Sigmoid colon (tissue), 6 donors: ENCODE measurements at regions not wholly inside any gene's neighbourhood (a gene's known extent, or its start where the extent isn't known, plus 50 kb on each side); places are given as distances from the start of the nearest gene placed in this dataset.
A peak's percentile ranks its signal among the peaks of the same experiment; 100 is the strongest.

Experiments
- DNase-seq: peaks from one replicate; pipeline ENCODE4 v3.0.0-alpha.2; 2019
- H3K27ac ChIP-seq, 4 donors: fragments of 200-600 bp; sonication (generic); one replicate each; pipeline ENCODE4 v1.5.1; 2016 to 2019; ENCODE audit warnings: mild to moderate bottlenecking in 1 of 4
- H3K27me3 ChIP-seq, 3 donors: fragments of 200-600 bp; sonication (generic); one replicate each; pipeline ENCODE4 v1.5.1; 2019; ENCODE audit warnings: mild to moderate bottlenecking in 1 of 3
- H3K36me3 ChIP-seq, 4 donors: fragments of 200-600 bp; sonication (generic); one replicate each; pipeline ENCODE4 v1.5.1; 2016 to 2019
- H3K4me1 ChIP-seq, 4 donors: fragments of 200-600 bp; sonication (generic); one replicate each; pipeline ENCODE4 v1.5.1; 2017 to 2019
- H3K4me3 ChIP-seq, 4 donors: fragments of 200-600 bp; sonication (generic); one replicate each; pipeline ENCODE4 v1.5.1; 2017 to 2019; ENCODE audit warnings: mild to moderate bottlenecking in 2 of 4, moderate library complexity in 1 of 4
- H3K9me3 ChIP-seq, 4 donors: fragments of 200-600 bp in 3 of 4; sonication (generic) in 3 of 4; one replicate each; pipeline versions ENCODE4 v1.5.1 to v1.6.1; 2013 to 2019
- CTCF ChIP-seq, 4 experiments: fragments of 450-650 bp in 3 of 4; fragments of 200-600 bp in 1 of 4; IDR thresholded peaks; one replicate each; pipeline ENCODE4 v1.5.1; 2016 to 2019; ENCODE audit warnings: antibody characterized with exemption in 4 of 4, mild to moderate bottlenecking in 3 of 4, moderate library complexity in 2 of 4
- EP300 ChIP-seq, 4 donors: sonication (generic); formaldehyde crosslinking; IDR thresholded peaks; one replicate each; pipeline ENCODE4 v1.6.1; 2017; ENCODE audit warnings: antibody characterized with exemption in 4 of 4
- POLR2A ChIP-seq, 2 donors: fragments of 450-650 bp; IDR thresholded peaks; one replicate each; pipeline ENCODE4 v1.6.1; 2016; ENCODE audit warnings: antibody characterized with exemption in 2 of 2, mild to moderate bottlenecking in 2 of 2, moderate library complexity in 2 of 2
- POLR2AphosphoS5 ChIP-seq, 4 donors: sonication (generic); formaldehyde crosslinking; IDR thresholded peaks; one replicate each; pipeline ENCODE4 v1.6.1; 2017; ENCODE audit warnings: antibody characterized with exemption in 4 of 4
- WGBS, 2 donors: extraction: QIAGEN DNeasy Blood & Tissue Kit; methylation state at CpG; one replicate each; pipeline ENCODE4 v1.1.7; 2013; 5-methylcytosine and 5-hydroxymethylcytosine counted together
- intact Hi-C: fragments of 100-400 bp; cut with DNase I; formaldehyde crosslinking; loops from one replicate; pipeline ENCODE4 v1.15.1; 2023
- donor health status: healthy with polysubstance abuse.
- donor health status: healthy.

GRCh38 chr10:88157981-88158465 lies 294.6 kb downstream of the PTEN start:
- intact Hi-C loops: no loop called here
- H3K4me3 ChIP-seq: no peak overlapping the region
- peak overlapping the region; percentile 66 to 77 (median 71) for H3K27ac ChIP-seq
- DNase-seq: peak; percentile 72
- H3K36me3 ChIP-seq: no peaks in the 10 kb centered on the region
- H3K27me3 ChIP-seq: no peaks in the 10 kb centered on the region
- no peak for TF ChIP-seq EP300 (IDR thresholded peaks at IDR 0.05)
- TF ChIP-seq POLR2AphosphoS5 (IDR thresholded peaks at IDR 0.05): peak; percentile 19 to 55 (median 42)
- no peaks in the 10 kb centered on the region for H3K9me3 ChIP-seq
- H3K4me1 ChIP-seq: peaks cover 0 to 22% (median 20%) of the 10 kb centered on the region in 4 donors
- WGBS, 2 donors: 56 to 57% methylated on average over 2 of the region's 2 CpGs

GRCh38 chr10:88158526-88159122 lies 295.2 kb downstream of the PTEN start:
- no peak overlapping the region for H3K4me3 ChIP-seq
- DNase-seq: no peak
- intact Hi-C loops: no loop called here
- TF ChIP-seq POLR2AphosphoS5 (IDR thresholded peaks at IDR 0.05) (no peak), POLR2A (IDR thresholded peaks at IDR 0.05) (no peak), CTCF (IDR thresholded peaks at IDR 0.05) (no peak), EP300 (IDR thresholded peaks at IDR 0.05) (no peak)
- WGBS, 2 donors: 34 to 63% methylated on average over 3 of the region's 3 CpGs
- peaks cover 0 to 22% (median 20%) of the 10 kb centered on the region in 4 donors for H3K4me1 ChIP-seq
- H3K36me3 ChIP-seq: no peaks in the 10 kb centered on the region
- H3K27ac ChIP-seq: peak overlapping the region; percentile 66 to 77 (median 71)
- H3K27me3 ChIP-seq: no peaks in the 10 kb centered on the region
- no peaks in the 10 kb centered on the region for H3K9me3 ChIP-seq

GRCh38 chr10:88159127-88159829 lies 295.9 kb downstream of the PTEN start:
- TF ChIP-seq CTCF (IDR thresholded peaks at IDR 0.05) (no peak), EP300 (IDR thresholded peaks at IDR 0.05) (no peak), POLR2AphosphoS5 (IDR thresholded peaks at IDR 0.05) (no peak), POLR2A (IDR thresholded peaks at IDR 0.05) (no peak)
- intact Hi-C loops: no loop called here
- Histone ChIP-seq H3K27ac (peak overlapping the region; percentile 25 to 77 (median 70)), H3K36me3 (no peaks in the 10 kb centered on the region), H3K9me3 (no peaks in the 10 kb centered on the region), H3K27me3 (no peaks in the 10 kb centered on the region), H3K4me1 (peaks cover 0 to 22% (median 20%) of the 10 kb centered on the region in 4 donors), H3K4me3 (no peak overlapping the region)
- DNase-seq: no peak
- 17 to 44% methylated on average over 3 of the region's 3 CpGs for WGBS, 2 donors

- Histone ChIP-seq H3K27me3 (no peaks in the 10 kb centered on the region), H3K36me3 (no peaks in the 10 kb centered on the region), H3K4me1 (peaks cover 0 to 22% (median 20%) of the 10 kb centered on the region in 4 donors), H3K9me3 (no peaks in the 10 kb centered on the region), H3K4me3 (no peak overlapping the region), H3K27ac (no peak overlapping the region)
- TF ChIP-seq POLR2AphosphoS5 (IDR thresholded peaks at IDR 0.05): no peak
- no peak for TF ChIP-seq CTCF (IDR thresholded peaks at IDR 0.05)
- TF ChIP-seq POLR2A (IDR thresholded peaks at IDR 0.05): no peak
- TF ChIP-seq EP300 (IDR thresholded peaks at IDR 0.05): no peak
- intact Hi-C loops: no loop called here
- DNase-seq: no peak
Measured at GRCh38 chr10:88161070-88161469, 297.6 kb downstream of the PTEN start.

- TF ChIP-seq CTCF (IDR thresholded peaks at IDR 0.05): no peak
- no peak for TF ChIP-seq POLR2AphosphoS5 (IDR thresholded peaks at IDR 0.05)
- no peak for TF ChIP-seq POLR2A (IDR thresholded peaks at IDR 0.05)
- no peak for TF ChIP-seq EP300 (IDR thresholded peaks at IDR 0.05)
- no peak for DNase-seq
- intact Hi-C loops: no loop called here
- no peak overlapping the region for H3K27ac ChIP-seq
- H3K9me3 ChIP-seq: no peaks in the 10 kb centered on the region
- H3K4me3 ChIP-seq: no peak overlapping the region
- peaks cover 0 to 22% (median 20%) of the 10 kb centered on the region in 4 donors for H3K4me1 ChIP-seq
- no peaks in the 10 kb centered on the region for H3K27me3 ChIP-seq
- WGBS, 2 donors: 94 to 95% methylated on average over 1 of the region's 1 CpG
- no peaks in the 10 kb centered on the region for H3K36me3 ChIP-seq
Measured at GRCh38 chr10:88161756-88162155, 298.3 kb downstream of the PTEN start.
